HepG2 (cell line): ENCODE measurements at regions not wholly inside any gene's neighbourhood (a gene's known extent, or its start where the extent isn't known, plus 50 kb on each side); places are given as distances from the start of the nearest gene placed in this dataset.

Experiments
- ATAC-seq: fragments of 200-7000 bp; cut with Tn5 transposase; 3 replicates; pipeline ENCODE4 v1.9.1; 2020; ENCODE audit warnings: mild to moderate bottlenecking, moderate library complexity
- BruUV-seq: library from RNA; stranded (reverse); fragments of 400-500 nt; replicated peaks from 2 replicates; lab custom pipeline; 2021; lab: Mats Ljungman, UMichigan
- CTCF ChIA-PET: fragments of 300-600 bp; formaldehyde crosslinking; extraction: SDS; loops from one replicate; lab custom pipeline; 2021; ENCODE audit warnings: low total read pairs, inconsistent platforms, low intra/inter-chr PET ratio; lab: Yijun Ruan, JAX
- POLR2A ChIA-PET: fragments of 350-600 bp; sonication (Branson Sonifier 250); formaldehyde crosslinking; loops from one replicate; lab custom pipeline; 2020; ENCODE audit warnings: antibody characterized with exemption, inconsistent platforms; lab: Yijun Ruan, JAX
- DNase-seq: peaks from one replicate; pipeline ENCODE4 v3.0.0-alpha.2; 2015; ENCODE audit warnings: low spot score
- FAIRE-seq: peaks from 3 replicates; lab custom pipeline; 2011; peaks lifted over from hg19 to GRCh38; lab: Jason Lieb, UNC
- H2AFZ ChIP-seq: one replicate; pipeline ENCODE4 v1.6.1; 2011; ENCODE audit warnings: low read length, inconsistent platforms
- H3K27ac ChIP-seq: fragments of 300-600 bp; 3 replicates; pipeline ENCODE4 v1.8.0; 2011; ENCODE audit warnings: mixed run types, mild to moderate bottlenecking, mixed read lengths, low read length, inconsistent platforms; ENCODE audit not compliant: insufficient read depth; ENCODE audit errors: extremely low read length
- H3K27me3 ChIP-seq, 2 experiments: fragments of 200-600 bp in 1 of 2; 2 replicates in 1 of 2; 3 replicates in 1 of 2; pipeline versions ENCODE4 v1.6.0 to v1.8.0; 2011; ENCODE audit warnings: low read length in 2 of 2, mild to moderate bottlenecking in 2 of 2, moderate library complexity in 2 of 2, inconsistent platforms in 1 of 2; ENCODE audit not compliant: insufficient read depth in 2 of 2, control insufficient read depth in 1 of 2
- H3K36me3 ChIP-seq, 2 experiments: fragments of 200-600 bp in 1 of 2; replicated peaks in 1 of 2; 2 replicates in 1 of 2; 3 replicates in 1 of 2; pipeline versions ENCODE4 v1.5.1 to v1.8.0; 2011; ENCODE audit warnings: low read length in 2 of 2, inconsistent platforms in 1 of 2; ENCODE audit not compliant: insufficient read depth in 2 of 2, control insufficient read depth in 1 of 2
- H3K4me1 ChIP-seq: 2 replicates; pipeline ENCODE4 v1.5.1; 2012; ENCODE audit warnings: low read length, inconsistent platforms; ENCODE audit not compliant: insufficient read depth
- H3K4me2 ChIP-seq: 2 replicates; pipeline ENCODE4 v1.6.0; 2011; ENCODE audit warnings: low read depth, low read length, inconsistent platforms
- H3K4me3 ChIP-seq, 3 experiments: fragments of 200-600 bp in 1 of 3; sonication (generic), shearing (Covaris generic) in 1 of 3; replicated peaks in 1 of 3; 2 replicates each; pipeline ENCODE4 v1.5.1; 2011 to 2016; ENCODE audit warnings: low read length in 3 of 3, inconsistent platforms in 2 of 3, low read depth in 2 of 3, mild to moderate bottlenecking in 2 of 3, control low read depth in 1 of 3, mixed read lengths in 1 of 3; ENCODE audit not compliant: insufficient read depth in 1 of 3
- H3K79me2 ChIP-seq: one replicate; pipeline ENCODE4 v1.6.1; 2011; ENCODE audit warnings: low read length, inconsistent platforms; ENCODE audit not compliant: insufficient read depth
- H3K9ac ChIP-seq: 2 replicates; pipeline ENCODE4 v1.6.0; 2011; ENCODE audit warnings: mild to moderate bottlenecking, low read depth, low read length, inconsistent platforms; ENCODE audit not compliant: insufficient read depth
- H3K9me3 ChIP-seq: 2 replicates; pipeline ENCODE4 v1.5.1; 2012; ENCODE audit warnings: mild to moderate bottlenecking, low read length
- H4K20me1 ChIP-seq: 2 replicates; pipeline ENCODE4 v1.6.0; 2011; ENCODE audit warnings: inconsistent platforms, mild to moderate bottlenecking, low read length, moderate library complexity; ENCODE audit not compliant: insufficient read depth
- CREB1 ChIP-seq, 2 experiments: fragments of 450-650 bp in 1 of 2; IDR thresholded peaks; 2 replicates each; pipeline ENCODE4 v1.6.1; 2016 to 2017; ENCODE audit warnings: control low read depth in 1 of 2, mild to moderate bottlenecking in 1 of 2, missing compliant biosample characterization in 1 of 2, missing genetic modification characterization in 1 of 2
- GMEB1 ChIP-seq: sonication (generic); formaldehyde crosslinking; IDR thresholded peaks from 2 replicates; pipeline ENCODE4 v1.5.1; 2020; ENCODE audit warnings: missing genetic modification reagents, mild to moderate bottlenecking, borderline replicate concordance
- TEAD2 ChIP-seq: sonication (generic); formaldehyde crosslinking; IDR thresholded peaks from 2 replicates; pipeline ENCODE4 v1.9.0; 2021; ENCODE audit warnings: missing genetic modification reagents
- ZHX2 ChIP-seq, 2 experiments: sonication (generic) in 1 of 2; formaldehyde crosslinking in 1 of 2; IDR thresholded peaks; 2 replicates each; pipeline versions ENCODE4 v1.6.1 to v1.9.0; 2014 to 2022; ENCODE audit warnings: antibody characterized with exemption in 1 of 2, borderline replicate concordance in 1 of 2, inconsistent platforms in 1 of 2, low read depth in 1 of 2, missing genetic modification reagents in 1 of 2
- ZNF44 ChIP-seq: sonication (generic); formaldehyde crosslinking; IDR thresholded peaks from 2 replicates; pipeline ENCODE4 v1.5.1; 2020; ENCODE audit warnings: mild to moderate bottlenecking, missing genetic modification reagents
- ZNF547 ChIP-seq: sonication (generic); formaldehyde crosslinking; IDR thresholded peaks from 2 replicates; pipeline ENCODE4 v1.5.1; 2020; ENCODE audit warnings: mild to moderate bottlenecking, missing genetic modification reagents
- WGBS: methylation state at CpG from one replicate; pipeline ENCODE4 v1.1.6; 2017; ENCODE audit warnings: low lambda C conversion rate; 5-methylcytosine and 5-hydroxymethylcytosine counted together
- in situ Hi-C: cut with HindIII; loops from 2 replicates; pipeline ENCODE4 v1.10.0; 2017; ENCODE audit warnings: low pct_unique_long_range_greater_than_20kb; ENCODE audit not compliant: extremely low pct_ligation_motif_present
- intact Hi-C: fragments of 100-400 bp; cut with micrococcal nuclease; formaldehyde crosslinking; loops from one replicate; pipeline ENCODE4 v1.10.0; 2022; ENCODE audit not compliant: unreplicated experiment

GRCh38 chr9:3125602-3126405 is 281.9 kb upstream of the PUM3 start:
- H3K4me3 ChIP-seq = no peak overlapping the region
- H3K4me1 ChIP-seq = no peaks in the 10 kb centered on the region
- ChIA-PET POLR2A (no interaction called here), CTCF (no interaction called here)
- no peaks in the 10 kb centered on the region for H4K20me1 ChIP-seq
- no peak for FAIRE-seq
- no peak overlapping the region for H3K9ac ChIP-seq
- no peaks in the 10 kb centered on the region for H3K9me3 ChIP-seq
- no peaks in the 10 kb centered on the region for H3K79me2 ChIP-seq
- peak; percentile 82 for TF ChIP-seq CREB1 (IDR thresholded peaks at IDR 0.05)
- TF ChIP-seq CREB1 (CRISPR knock-in tag; IDR thresholded peaks at IDR 0.05) = no peak
- TF ChIP-seq TEAD2 (CRISPR knock-in tag) = no peak
- no peak for TF ChIP-seq ZHX2 (IDR thresholded peaks at IDR 0.05; ENCODE audit: low read depth)
- no peak for TF ChIP-seq ZHX2 (CRISPR knock-in tag; IDR thresholded peaks at IDR 0.05; ENCODE audit: borderline replicate concordance)
- no peak for TF ChIP-seq GMEB1
- no peak for TF ChIP-seq ZNF44 (CRISPR knock-in tag)
- no peak for TF ChIP-seq ZNF547 (CRISPR knock-in tag)
- DNase-seq = no peak
- no peak overlapping the region for H2AFZ ChIP-seq
- no peaks in the 10 kb centered on the region for H3K27me3 ChIP-seq
- no peak overlapping the region for H3K4me2 ChIP-seq
- 10% methylated on average over 6 of the region's 6 CpGs for WGBS
- BruUV-seq = no TSS peak
- in situ Hi-C loops = no loop called here
- no peak overlapping the region for H3K27ac ChIP-seq
- intact Hi-C loops = no loop called here
- ATAC-seq = no peak
- H3K36me3 ChIP-seq = no peaks in the 10 kb centered on the region
